OCI-LY1 (cell line): ENCODE measurements at regions not wholly inside any gene's neighbourhood (a gene's known extent, or its start where the extent isn't known, plus 50 kb on each side); places are given as distances from the start of the nearest gene placed in this dataset.

Experiments
- CTCF ChIP-seq: fragments of 200-600 bp; sonication (generic), shearing (Covaris generic); IDR thresholded peaks from 2 replicates; pipeline ENCODE4 v1.5.1; 2017; ENCODE audit warnings: mild to moderate bottlenecking, antibody characterized with exemption, low read length, moderate library complexity, mixed read lengths
- EZH2 ChIP-seq: fragments of 200-600 bp; sonication (generic), shearing (Covaris generic); IDR thresholded peaks from 2 replicates; pipeline ENCODE4 v1.8.0; 2017; ENCODE audit warnings: borderline replicate concordance, mixed run types, mild to moderate bottlenecking, antibody characterized with exemption, low read length, moderate library complexity, mixed read lengths

- TF ChIP-seq CTCF = no peak
- no peak for TF ChIP-seq EZH2
Measured at GRCh38 chr4:179989975-179990374, 2253.2 kb upstream of the TENM3 start.
